BE2C (cell line): ENCODE measurements at regions not wholly inside any gene's neighbourhood (a gene's known extent, or its start where the extent isn't known, plus 50 kb on each side); places are given as distances from the start of the nearest gene placed in this dataset.

Source experiments
- DNase-seq: peaks from one replicate; pipeline ENCODE4 v3.0.0-alpha.2; 2020
- H3K27me3 ChIP-seq: fragments of 250-450 bp; sonication (Bioruptor Pico); 2 replicates; pipeline ENCODE4 v1.5.1; 2020; ENCODE audit warnings: mild to moderate bottlenecking
- H3K36me3 ChIP-seq: fragments of 250-450 bp; sonication (Bioruptor Pico); 2 replicates; pipeline ENCODE4 v1.5.1; 2020; ENCODE audit warnings: mild to moderate bottlenecking
- H3K4me1 ChIP-seq: fragments of 250-450 bp; sonication (Bioruptor Pico); 2 replicates; pipeline ENCODE4 v1.5.1; 2020
- H3K4me3 ChIP-seq: 2 replicates; pipeline ENCODE4 v1.5.1; 2011; ENCODE audit warnings: low read depth, low read length
- H3K9me3 ChIP-seq: fragments of 250-450 bp; sonication (Bioruptor Pico); 2 replicates; pipeline ENCODE4 v1.5.1; 2020
- CTCF ChIP-seq: IDR thresholded peaks from 2 replicates; pipeline ENCODE4 v1.5.1; 2012; ENCODE audit warnings: mild to moderate bottlenecking, low read depth, low read length

- Histone ChIP-seq H3K4me1 (peaks cover 21% of the 10 kb centered on the region), H3K4me3 (no peak overlapping the region), H3K9me3 (no peaks in the 10 kb centered on the region), H3K27me3 (no peaks in the 10 kb centered on the region), H3K36me3 (no peaks in the 10 kb centered on the region)
- DNase-seq, result no peak
- TF ChIP-seq CTCF, result no peak
Measured at GRCh38 chr20:52346797-52347196, 155.2 kb upstream of the ZFP64 start.

DNA sequence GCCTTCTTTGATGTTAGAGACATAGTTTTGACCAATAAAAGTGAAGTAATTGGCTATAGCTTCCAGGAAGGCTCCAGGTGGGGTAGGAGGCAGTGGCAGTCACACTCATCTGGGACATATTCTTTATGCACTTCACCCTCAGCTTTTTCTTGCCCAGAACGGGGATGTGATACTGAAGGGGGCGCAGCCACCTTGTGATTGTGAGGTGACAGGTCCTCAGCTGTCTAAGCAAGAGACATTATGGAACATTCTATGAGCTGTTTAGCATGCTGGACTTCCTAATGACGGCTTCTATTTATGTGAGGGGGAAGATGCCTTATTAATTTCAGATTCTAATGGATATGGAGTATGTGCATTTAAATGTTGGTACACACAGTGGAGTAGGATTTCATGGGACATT lies 151.3 kb upstream of the ZFP64 start:
- DNase-seq, result no peak
- H3K4me3 ChIP-seq, result no peak overlapping the region
- no peaks in the 10 kb centered on the region for H3K9me3 ChIP-seq
- no peaks in the 10 kb centered on the region for H3K27me3 ChIP-seq
- no peaks in the 10 kb centered on the region for H3K36me3 ChIP-seq
- H3K4me1 ChIP-seq, result peaks cover 16% of the 10 kb centered on the region
- no peak for TF ChIP-seq CTCF

GRCh38 chr20:52340036-52340634 lies 148.6 kb upstream of the ZFP64 start:
- Histone ChIP-seq H3K9me3 (no peaks in the 10 kb centered on the region), H3K4me1 (peaks cover 13% of the 10 kb centered on the region), H3K36me3 (no peaks in the 10 kb centered on the region), H3K27me3 (no peaks in the 10 kb centered on the region), H3K4me3 (peak overlapping the region; percentile 9)
- TF ChIP-seq CTCF, result no peak
- DNase-seq, result peak; percentile 41

GRCh38 chr20:52332649-52333250 lies 141.2 kb upstream of the ZFP64 start:
- no peak for TF ChIP-seq CTCF
- no peaks in the 10 kb centered on the region for H3K36me3 ChIP-seq
- no peaks in the 10 kb centered on the region for H3K4me1 ChIP-seq
- H3K27me3 ChIP-seq, result no peaks in the 10 kb centered on the region
- no peak for DNase-seq
- H3K9me3 ChIP-seq, result no peaks in the 10 kb centered on the region
- H3K4me3 ChIP-seq, result no peak overlapping the region

DNA sequence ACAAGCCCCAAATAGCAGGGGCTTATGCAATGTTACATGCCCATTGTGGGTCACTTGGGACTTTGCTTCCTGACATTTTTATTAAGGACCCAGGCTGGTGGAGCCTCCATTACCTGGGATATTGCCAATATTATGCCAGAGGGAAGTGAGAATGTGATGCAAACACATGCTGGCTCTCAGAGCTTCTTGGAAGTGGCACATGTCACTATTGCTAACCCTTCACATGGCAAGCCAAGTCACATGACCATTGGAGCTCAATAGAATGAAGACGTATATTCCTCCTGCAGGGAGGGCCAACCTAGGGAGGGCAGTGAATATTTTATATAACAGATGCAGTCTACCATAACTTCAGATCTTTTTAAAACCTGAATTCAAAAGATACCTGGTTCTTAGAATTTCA lies 140.7 kb upstream of the ZFP64 start:
- TF ChIP-seq CTCF, result no peak
- no peaks in the 10 kb centered on the region for H3K27me3 ChIP-seq

GRCh38 chr20:52331655-52332054 lies 140.1 kb upstream of the ZFP64 start:
- H3K4me3 ChIP-seq, result no peak overlapping the region
- H3K9me3 ChIP-seq, result no peaks in the 10 kb centered on the region
- no peaks in the 10 kb centered on the region for H3K4me1 ChIP-seq
- H3K27me3 ChIP-seq, result no peaks in the 10 kb centered on the region
- no peak for TF ChIP-seq CTCF
- no peak for DNase-seq
- no peaks in the 10 kb centered on the region for H3K36me3 ChIP-seq

More for the DNA sequence above, 140.7 kb upstream of the ZFP64 start:
- no peak overlapping the region for H3K4me3 ChIP-seq
- no peaks in the 10 kb centered on the region for H3K36me3 ChIP-seq
- no peak for DNase-seq
- H3K9me3 ChIP-seq, result no peaks in the 10 kb centered on the region
- H3K4me1 ChIP-seq, result no peaks in the 10 kb centered on the region
